PC-9 (cell line): ENCODE measurements at regions not wholly inside any gene's neighbourhood (a gene's known extent, or its start where the extent isn't known, plus 50 kb on each side); places are given as distances from the start of the nearest gene placed in this dataset.

Experiments
- EZH2 ChIP-seq: fragments of 200-600 bp; sonication (generic); IDR thresholded peaks from 2 replicates; pipeline ENCODE4 v1.8.0; 2017; ENCODE audit warnings: antibody characterized with exemption, low read depth
- TF ChIP-seq, protein P1 (sequence below): fragments of 200-600 bp; sonication (generic); conservative IDR thresholded peaks from 2 replicates; pipeline ENCODE4 v1.6.1; 2017; ENCODE audit warnings: mixed run types, antibody characterized with exemption, mild to moderate bottlenecking, moderate library complexity

- TF ChIP-seq, protein P1, sequence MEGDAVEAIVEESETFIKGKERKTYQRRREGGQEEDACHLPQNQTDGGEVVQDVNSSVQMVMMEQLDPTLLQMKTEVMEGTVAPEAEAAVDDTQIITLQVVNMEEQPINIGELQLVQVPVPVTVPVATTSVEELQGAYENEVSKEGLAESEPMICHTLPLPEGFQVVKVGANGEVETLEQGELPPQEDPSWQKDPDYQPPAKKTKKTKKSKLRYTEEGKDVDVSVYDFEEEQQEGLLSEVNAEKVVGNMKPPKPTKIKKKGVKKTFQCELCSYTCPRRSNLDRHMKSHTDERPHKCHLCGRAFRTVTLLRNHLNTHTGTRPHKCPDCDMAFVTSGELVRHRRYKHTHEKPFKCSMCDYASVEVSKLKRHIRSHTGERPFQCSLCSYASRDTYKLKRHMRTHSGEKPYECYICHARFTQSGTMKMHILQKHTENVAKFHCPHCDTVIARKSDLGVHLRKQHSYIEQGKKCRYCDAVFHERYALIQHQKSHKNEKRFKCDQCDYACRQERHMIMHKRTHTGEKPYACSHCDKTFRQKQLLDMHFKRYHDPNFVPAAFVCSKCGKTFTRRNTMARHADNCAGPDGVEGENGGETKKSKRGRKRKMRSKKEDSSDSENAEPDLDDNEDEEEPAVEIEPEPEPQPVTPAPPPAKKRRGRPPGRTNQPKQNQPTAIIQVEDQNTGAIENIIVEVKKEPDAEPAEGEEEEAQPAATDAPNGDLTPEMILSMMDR, result no peak
- no peak for TF ChIP-seq EZH2
These were observed 689.8 kb downstream of the INHBA start for GRCh38 chr7:41013117-41013516.
